GM12878 (cell line): ENCODE measurements at regions not wholly inside any gene's neighbourhood (a gene's known extent, or its start where the extent isn't known, plus 50 kb on each side); places are given as distances from the start of the nearest gene placed in this dataset.

Source experiments
- ATAC-seq: fragments of 200-7000 bp; cut with Tn5 transposase; 3 replicates; pipeline ENCODE4 v1.9.1; 2020; ENCODE audit warnings: mild to moderate bottlenecking, moderate library complexity
- BruUV-seq: library from RNA; stranded (reverse); fragments of 400-500 nt; replicated peaks from 2 replicates; lab custom pipeline; 2021; lab: Mats Ljungman, UMichigan
- CTCF ChIA-PET: fragments of 300-600 bp; sonication (Branson Sonifier 250); formaldehyde crosslinking; extraction: SDS; loops from one replicate; lab custom pipeline; 2021; ENCODE audit warnings: inconsistent platforms; lab: Yijun Ruan, JAX
- POLR2A ChIA-PET: fragments of 350-600 bp; formaldehyde crosslinking; extraction: SDS; loops from one replicate; lab custom pipeline; 2021; ENCODE audit warnings: inconsistent platforms; lab: Charles Lee
- RAD21 ChIA-PET: fragments of 300-600 bp; sonication (Branson Sonifier 250); formaldehyde crosslinking; loops from one replicate; lab custom pipeline; 2023; ENCODE audit warnings: antibody characterized with exemption; ENCODE audit not compliant: unreplicated experiment; lab: Charles Lee
- SMC1A ChIA-PET: fragments of 300-600 bp; sonication (Branson Sonifier 250); formaldehyde crosslinking; loops from one replicate; lab custom pipeline; 2023; ENCODE audit not compliant: unreplicated experiment, uncharacterized antibody; lab: Charles Lee
- DNase-seq: peaks from one replicate; pipeline ENCODE4 v3.0.0-alpha.2; 2011; ENCODE audit warnings: low read depth, low spot score
- FAIRE-seq: peaks from 3 replicates; lab custom pipeline; 2011; peaks lifted over from hg19 to GRCh38; lab: Jason Lieb, UNC
- H2AFZ ChIP-seq: 2 replicates; pipeline ENCODE4 v1.6.0; 2011; ENCODE audit warnings: low read depth, low read length, control low read depth; ENCODE audit not compliant: control insufficient read depth
- H3K27ac ChIP-seq: 2 replicates; pipeline ENCODE4 v1.5.1; 2011; ENCODE audit warnings: control low read depth; ENCODE audit not compliant: control insufficient read depth, insufficient read depth
- H3K27me3 ChIP-seq, 2 experiments: replicated peaks in 1 of 2; 2 replicates each; pipeline versions ENCODE4 v1.6.0 to v1.6.1; 2011; ENCODE audit warnings: low read length in 1 of 2; ENCODE audit not compliant: control insufficient read depth in 2 of 2, insufficient read depth in 2 of 2
- H3K36me3 ChIP-seq, 2 experiments: 2 replicates each; pipeline ENCODE4 v1.5.1; 2011; ENCODE audit warnings: low read length in 1 of 2; ENCODE audit not compliant: control insufficient read depth in 2 of 2, insufficient read depth in 2 of 2
- H3K4me1 ChIP-seq: 2 replicates; pipeline ENCODE4 v1.6.1; 2011; ENCODE audit warnings: mild to moderate bottlenecking, low read length, moderate library complexity, mixed read lengths; ENCODE audit not compliant: control insufficient read depth, insufficient read depth
- H3K4me2 ChIP-seq: 2 replicates; pipeline ENCODE4 v1.6.0; 2011; ENCODE audit warnings: control low read depth; ENCODE audit not compliant: control insufficient read depth, insufficient read depth
- H3K4me3 ChIP-seq: fragments of 200-600 bp; sonication (generic); 2 replicates; pipeline ENCODE4 v1.5.1; 2016
- H3K79me2 ChIP-seq: 2 replicates; pipeline ENCODE4 v1.6.0; 2011; ENCODE audit warnings: low read length; ENCODE audit not compliant: control insufficient read depth, insufficient read depth
- H3K9ac ChIP-seq: 2 replicates; pipeline ENCODE4 v1.8.0; 2011; ENCODE audit warnings: low read length, control low read depth, mixed read lengths; ENCODE audit not compliant: control insufficient read depth, insufficient read depth
- H3K9me3 ChIP-seq: replicated peaks from 3 replicates; pipeline ENCODE4 v1.5.1; 2011; ENCODE audit warnings: mild to moderate bottlenecking, low read length; ENCODE audit not compliant: control insufficient read depth, insufficient read depth
- H4K20me1 ChIP-seq: 2 replicates; pipeline ENCODE4 v1.6.0; 2011; ENCODE audit not compliant: control insufficient read depth, insufficient read depth
- BCLAF1 ChIP-seq: fragments of 450-650 bp; IDR thresholded peaks from 2 replicates; pipeline ENCODE4 v1.6.1; 2017; ENCODE audit warnings: antibody characterized with exemption, mild to moderate bottlenecking, moderate library complexity
- E4F1 ChIP-seq: fragments of 450-650 bp; IDR thresholded peaks from 2 replicates; pipeline ENCODE4 v1.6.1; 2018; ENCODE audit warnings: borderline replicate concordance, mild to moderate bottlenecking; ENCODE audit not compliant: partially characterized antibody
- HDGF ChIP-seq: fragments of 450-650 bp; IDR thresholded peaks from 2 replicates; pipeline ENCODE4 v1.6.1; 2016; ENCODE audit warnings: antibody characterized with exemption
- LARP7 ChIP-seq: fragments of 450-650 bp; IDR thresholded peaks from 2 replicates; pipeline ENCODE4 v1.6.1; 2017; ENCODE audit warnings: mild to moderate bottlenecking
- POLR2AphosphoS5 ChIP-seq: IDR thresholded peaks from 2 replicates; pipeline ENCODE4 v1.6.1; 2011; ENCODE audit warnings: mild to moderate bottlenecking, low read length, inconsistent platforms
- SMARCA5 ChIP-seq: fragments of 450-650 bp; IDR thresholded peaks from 2 replicates; pipeline ENCODE4 v1.6.1; 2017; ENCODE audit warnings: mild to moderate bottlenecking
- SREBF2 ChIP-seq: IDR thresholded peaks from 2 replicates; pipeline ENCODE4 v1.6.1; 2012; ENCODE audit warnings: mild to moderate bottlenecking, low read length
- SRF ChIP-seq, 2 experiments: IDR thresholded peaks; 2 replicates each; pipeline ENCODE4 v1.6.1; 2011; ENCODE audit warnings: low read depth in 2 of 2, low read length in 2 of 2, mild to moderate bottlenecking in 1 of 2, moderate library complexity in 1 of 2
- ZBTB11 ChIP-seq: fragments of 450-650 bp; formaldehyde crosslinking; IDR thresholded peaks from 2 replicates; pipeline ENCODE4 v1.5.0; 2022; ENCODE audit warnings: mild to moderate bottlenecking, missing genetic modification characterization
- WGBS: methylation state at CpG from one replicate; pipeline ENCODE4 v1.1.6; 2016; ENCODE audit warnings: low lambda C conversion rate; ENCODE audit not compliant: insufficient replicate concordance, insufficient coverage; ENCODE audit errors: missing lambda C conversion rate; 5-methylcytosine and 5-hydroxymethylcytosine counted together
- in situ Hi-C: fragments of 300-500 bp; cut with MboI; formaldehyde crosslinking; loops from 9 replicates; pipeline ENCODE4 v1.14.3; 2018; ENCODE audit warnings: mixed read lengths
- intact Hi-C: fragments of 100-400 bp; cut with micrococcal nuclease; formaldehyde crosslinking; loops from one replicate; pipeline ENCODE4 v1.14.2; 2022; ENCODE audit not compliant: unreplicated experiment
- TF ChIP-seq, protein P1 (sequence below): fragments of 450-650 bp; IDR thresholded peaks from 2 replicates; pipeline ENCODE4 v1.6.1; 2017; ENCODE audit warnings: mild to moderate bottlenecking, moderate library complexity

DNA sequence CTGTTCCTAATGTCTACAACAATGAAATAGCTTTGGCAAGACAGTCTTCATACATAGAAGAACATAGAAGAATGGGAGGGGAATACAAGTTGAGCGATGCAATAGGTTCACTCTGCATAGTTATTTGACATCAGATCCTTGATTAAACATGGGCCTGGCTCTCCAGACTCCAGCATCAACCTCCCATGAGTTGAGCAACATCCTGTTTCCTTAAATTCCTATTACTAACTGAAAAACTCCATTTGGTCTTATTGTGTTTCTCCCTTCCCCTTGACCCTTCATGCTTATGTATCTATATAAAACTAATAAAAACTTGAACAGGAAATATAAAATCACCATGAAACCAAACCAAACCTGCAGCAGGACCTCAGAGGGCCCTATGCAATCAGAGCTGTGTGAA, 304.5 kb upstream of the SATB1 start:
- no peak overlapping the region for H3K4me3 ChIP-seq
- H3K9ac ChIP-seq: no peak overlapping the region
- no peaks in the 10 kb centered on the region for H3K4me1 ChIP-seq
- no peak overlapping the region for H3K4me2 ChIP-seq
- TF ChIP-seq LARP7: no peak
- TF ChIP-seq SREBF2: no peak
- TF ChIP-seq E4F1: no peak
- TF ChIP-seq BCLAF1: no peak
- TF ChIP-seq SMARCA5: no peak
- TF ChIP-seq POLR2AphosphoS5: no peak
- TF ChIP-seq SRF (IDR thresholded peaks at IDR 0.05; ENCODE audit: low read depth in 2 of 2, low read length in 2 of 2): no peak
- no peak for TF ChIP-seq HDGF
- TF ChIP-seq ZBTB11 (CRISPR knock-in tag): no peak
- TF ChIP-seq, protein P1, sequence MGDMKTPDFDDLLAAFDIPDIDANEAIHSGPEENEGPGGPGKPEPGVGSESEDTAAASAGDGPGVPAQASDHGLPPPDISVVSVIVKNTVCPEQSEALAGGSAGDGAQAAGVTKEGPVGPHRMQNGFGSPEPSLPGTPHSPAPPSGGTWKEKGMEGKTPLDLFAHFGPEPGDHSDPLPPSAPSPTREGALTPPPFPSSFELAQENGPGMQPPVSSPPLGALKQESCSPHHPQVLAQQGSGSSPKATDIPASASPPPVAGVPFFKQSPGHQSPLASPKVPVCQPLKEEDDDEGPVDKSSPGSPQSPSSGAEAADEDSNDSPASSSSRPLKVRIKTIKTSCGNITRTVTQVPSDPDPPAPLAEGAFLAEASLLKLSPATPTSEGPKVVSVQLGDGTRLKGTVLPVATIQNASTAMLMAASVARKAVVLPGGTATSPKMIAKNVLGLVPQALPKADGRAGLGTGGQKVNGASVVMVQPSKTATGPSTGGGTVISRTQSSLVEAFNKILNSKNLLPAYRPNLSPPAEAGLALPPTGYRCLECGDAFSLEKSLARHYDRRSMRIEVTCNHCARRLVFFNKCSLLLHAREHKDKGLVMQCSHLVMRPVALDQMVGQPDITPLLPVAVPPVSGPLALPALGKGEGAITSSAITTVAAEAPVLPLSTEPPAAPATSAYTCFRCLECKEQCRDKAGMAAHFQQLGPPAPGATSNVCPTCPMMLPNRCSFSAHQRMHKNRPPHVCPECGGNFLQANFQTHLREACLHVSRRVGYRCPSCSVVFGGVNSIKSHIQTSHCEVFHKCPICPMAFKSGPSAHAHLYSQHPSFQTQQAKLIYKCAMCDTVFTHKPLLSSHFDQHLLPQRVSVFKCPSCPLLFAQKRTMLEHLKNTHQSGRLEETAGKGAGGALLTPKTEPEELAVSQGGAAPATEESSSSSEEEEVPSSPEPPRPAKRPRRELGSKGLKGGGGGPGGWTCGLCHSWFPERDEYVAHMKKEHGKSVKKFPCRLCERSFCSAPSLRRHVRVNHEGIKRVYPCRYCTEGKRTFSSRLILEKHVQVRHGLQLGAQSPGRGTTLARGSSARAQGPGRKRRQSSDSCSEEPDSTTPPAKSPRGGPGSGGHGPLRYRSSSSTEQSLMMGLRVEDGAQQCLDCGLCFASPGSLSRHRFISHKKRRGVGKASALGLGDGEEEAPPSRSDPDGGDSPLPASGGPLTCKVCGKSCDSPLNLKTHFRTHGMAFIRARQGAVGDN: no peak
- in situ Hi-C loops (no loop called here), intact Hi-C loops (no loop called here)
- H3K36me3 ChIP-seq: no peaks in the 10 kb centered on the region
- ChIA-PET RAD21 (no interaction called here), CTCF (no interaction called here), SMC1A (interaction anchor here (0.6 to 1.5 kb wide), 3 partner anchors 20 to 29 kb away, joined by 3 read pairs; no protein-coding TSS in a partner anchor), POLR2A (no interaction called here)
- no peak overlapping the region for H3K27ac ChIP-seq
- ATAC-seq: no peak
- no peaks in the 10 kb centered on the region for H4K20me1 ChIP-seq
- H2AFZ ChIP-seq: no peak overlapping the region
- H3K79me2 ChIP-seq: no peaks in the 10 kb centered on the region
- BruUV-seq: no TSS peak
- FAIRE-seq: no peak
- no peaks in the 10 kb centered on the region; a peak in 1 of 4 replicates for H3K27me3 ChIP-seq
- no peak for DNase-seq
- WGBS: 43% methylated on average over 1 of the region's 1 CpG
- H3K9me3 ChIP-seq: no peaks in the 10 kb centered on the region
